WTC11 (cell line): ENCODE measurements at regions not wholly inside any gene's neighbourhood (a gene's known extent, or its start where the extent isn't known, plus 50 kb on each side); places are given as distances from the start of the nearest gene placed in this dataset.

Experiments used
- ATAC-seq: fragments of 200-7000 bp; cut with Tn5 transposase; 2 replicates; pipeline ENCODE4 v1.10.0; 2021; ENCODE audit warnings: mild to moderate bottlenecking, moderate library complexity
- CTCF ChIA-PET: fragments of 300-600 bp; sonication (Branson Sonifier 250); formaldehyde crosslinking; loops from one replicate; lab custom pipeline; 2021; ENCODE audit warnings: antibody characterized with exemption; lab: Charles Lee
- POLR2A ChIA-PET: fragments of 350-600 bp; sonication (Branson Sonifier 250); formaldehyde crosslinking; loops from one replicate; lab custom pipeline; 2021; ENCODE audit warnings: antibody characterized with exemption; lab: Charles Lee
- DNase-seq: peaks from one replicate; pipeline ENCODE4 v3.0.0; 2021; ENCODE audit warnings: low spot score
- H3K27ac Mint-ChIP-seq: 2 replicates; pipeline ENCODE4 v1.8.0; 2021; ENCODE audit warnings: mixed read lengths
- H3K27me3 Mint-ChIP-seq: 2 replicates; pipeline ENCODE4 v1.8.0; 2021; ENCODE audit warnings: low read depth, mild to moderate bottlenecking, moderate library complexity, mixed read lengths
- H3K36me3 Mint-ChIP-seq: 2 replicates; pipeline ENCODE4 v1.8.0; 2021; ENCODE audit warnings: mixed read lengths
- H3K4me1 Mint-ChIP-seq: 2 replicates; pipeline ENCODE4 v1.8.0; 2022; ENCODE audit warnings: mixed read lengths
- H3K4me3 Mint-ChIP-seq: 2 replicates; pipeline ENCODE4 v1.8.0; 2021; ENCODE audit warnings: mild to moderate bottlenecking, moderate library complexity, mixed read lengths
- H3K9me3 Mint-ChIP-seq: 2 replicates; pipeline ENCODE4 v1.8.0; 2021; ENCODE audit warnings: mixed read lengths
- FOXJ3 ChIP-seq: sonication (generic); formaldehyde crosslinking; IDR thresholded peaks from 2 replicates; pipeline ENCODE4 v1.9.0; 2021; ENCODE audit warnings: missing genetic modification reagents, mild to moderate bottlenecking, borderline replicate concordance
- GTF2I ChIP-seq: fragments of 250-450 bp; sonication (Bioruptor Pico); conservative IDR thresholded peaks from 2 replicates; pipeline ENCODE4 v1.4.0; 2021; ENCODE audit warnings: mild to moderate bottlenecking
- IRF2 ChIP-seq: sonication (generic); formaldehyde crosslinking; IDR thresholded peaks from 2 replicates; pipeline ENCODE4 v1.8.0; 2022; ENCODE audit warnings: low read depth, missing genetic modification reagents, borderline replicate concordance
- NFATC4 ChIP-seq: fragments of 250-450 bp; sonication (Bioruptor Pico); IDR thresholded peaks from 2 replicates; pipeline ENCODE4 v1.9.0; 2021; ENCODE audit warnings: mild to moderate bottlenecking
- NFYB ChIP-seq: sonication (generic); formaldehyde crosslinking; conservative IDR thresholded peaks from 2 replicates; pipeline ENCODE4 v1.8.0; 2022; ENCODE audit warnings: low read depth, missing genetic modification reagents
- NR1H2 ChIP-seq: sonication (generic); formaldehyde crosslinking; IDR thresholded peaks from 2 replicates; pipeline ENCODE4 v1.9.0; 2021; ENCODE audit warnings: mild to moderate bottlenecking, moderate library complexity, missing genetic modification reagents
- NR2C2 ChIP-seq: sonication (generic); formaldehyde crosslinking; IDR thresholded peaks from 2 replicates; pipeline ENCODE4 v1.8.0; 2022; ENCODE audit warnings: mild to moderate bottlenecking, missing genetic modification reagents
- NR3C1 ChIP-seq: sonication (generic); formaldehyde crosslinking; conservative IDR thresholded peaks from 2 replicates; pipeline ENCODE4 v1.8.1; 2023; ENCODE audit warnings: low read depth, mild to moderate bottlenecking, missing genetic modification reagents
- SMAD3 ChIP-seq: sonication (generic); formaldehyde crosslinking; IDR thresholded peaks from 2 replicates; pipeline ENCODE4 v1.8.0; 2022; ENCODE audit warnings: missing genetic modification reagents, mild to moderate bottlenecking, borderline replicate concordance
- SMAD4 ChIP-seq: sonication (generic); formaldehyde crosslinking; IDR thresholded peaks from 2 replicates; pipeline ENCODE4 v1.8.0; 2022; ENCODE audit warnings: mild to moderate bottlenecking, missing genetic modification reagents
- TCF7 ChIP-seq: sonication (generic); formaldehyde crosslinking; IDR thresholded peaks from 2 replicates; pipeline ENCODE4 v1.8.0; 2022; ENCODE audit warnings: mild to moderate bottlenecking, low read depth, missing genetic modification reagents, moderate library complexity
- TP53 ChIP-seq: sonication (generic); formaldehyde crosslinking; IDR thresholded peaks from 2 replicates; pipeline ENCODE4 v1.8.1; 2023; ENCODE audit warnings: mild to moderate bottlenecking, missing genetic modification reagents
- USF1 ChIP-seq: sonication (generic); formaldehyde crosslinking; IDR thresholded peaks from 2 replicates; pipeline ENCODE4 v1.8.0; 2022; ENCODE audit warnings: mild to moderate bottlenecking, missing genetic modification reagents
- ZNF396 ChIP-seq: fragments of 250-450 bp; sonication (Bioruptor Pico); IDR thresholded peaks from 2 replicates; pipeline ENCODE4 v1.8.0; 2021; ENCODE audit warnings: mild to moderate bottlenecking, moderate library complexity, borderline replicate concordance
- ZNF416 ChIP-seq: fragments of 250-450 bp; sonication (Bioruptor Pico); IDR thresholded peaks from 2 replicates; pipeline ENCODE4 v1.9.0; 2021; ENCODE audit warnings: mild to moderate bottlenecking, inconsistent platforms
- ZNF423 ChIP-seq: fragments of 250-450 bp; sonication (Bioruptor Pico); IDR thresholded peaks from 2 replicates; pipeline ENCODE4 v2.1.2; 2022; ENCODE audit warnings: mild to moderate bottlenecking, moderate library complexity
- TF ChIP-seq, protein P1 (sequence below): fragments of 250-450 bp; sonication (Bioruptor Pico); IDR thresholded peaks from 2 replicates; pipeline ENCODE4 v1.9.0; 2021; ENCODE audit warnings: moderate library complexity, mild to moderate bottlenecking, inconsistent platforms, borderline replicate concordance
- TF ChIP-seq, protein P2 (sequence below): fragments of 250-450 bp; sonication (Bioruptor Pico); IDR thresholded peaks from 2 replicates; pipeline ENCODE4 v1.9.0; 2021; ENCODE audit warnings: mild to moderate bottlenecking
- TF ChIP-seq, protein P3 (sequence below): sonication (generic); formaldehyde crosslinking; IDR thresholded peaks from 2 replicates; pipeline ENCODE4 v1.8.0; 2022; ENCODE audit warnings: mild to moderate bottlenecking, missing genetic modification reagents
- TF ChIP-seq, protein P4 (sequence below): sonication (generic); formaldehyde crosslinking; IDR thresholded peaks from 2 replicates; pipeline ENCODE4 v1.8.1; 2023; ENCODE audit warnings: mild to moderate bottlenecking, moderate library complexity, missing genetic modification reagents

- TF ChIP-seq, protein P1, sequence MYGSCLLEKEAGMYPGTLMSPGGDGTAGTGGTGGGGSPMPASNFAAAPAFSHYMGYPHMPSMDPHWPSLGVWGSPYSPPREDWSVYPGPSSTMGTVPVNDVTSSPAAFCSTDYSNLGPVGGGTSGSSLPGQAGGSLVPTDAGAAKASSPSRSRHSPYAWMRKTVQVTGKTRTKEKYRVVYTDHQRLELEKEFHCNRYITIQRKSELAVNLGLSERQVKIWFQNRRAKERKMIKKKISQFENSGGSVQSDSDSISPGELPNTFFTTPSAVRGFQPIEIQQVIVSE, result no peak
- TF ChIP-seq IRF2 (no peak), NFATC4 (no peak), SMAD4 (CRISPR knock-in tag) (no peak), USF1 (CRISPR knock-in tag) (no peak), SMAD3 (CRISPR knock-in tag) (no peak)
- TF ChIP-seq, protein P2, sequence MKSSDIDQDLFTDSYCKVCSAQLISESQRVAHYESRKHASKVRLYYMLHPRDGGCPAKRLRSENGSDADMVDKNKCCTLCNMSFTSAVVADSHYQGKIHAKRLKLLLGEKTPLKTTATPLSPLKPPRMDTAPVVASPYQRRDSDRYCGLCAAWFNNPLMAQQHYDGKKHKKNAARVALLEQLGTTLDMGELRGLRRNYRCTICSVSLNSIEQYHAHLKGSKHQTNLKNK (CRISPR knock-in tag), result no peak
- TF ChIP-seq, protein P3, sequence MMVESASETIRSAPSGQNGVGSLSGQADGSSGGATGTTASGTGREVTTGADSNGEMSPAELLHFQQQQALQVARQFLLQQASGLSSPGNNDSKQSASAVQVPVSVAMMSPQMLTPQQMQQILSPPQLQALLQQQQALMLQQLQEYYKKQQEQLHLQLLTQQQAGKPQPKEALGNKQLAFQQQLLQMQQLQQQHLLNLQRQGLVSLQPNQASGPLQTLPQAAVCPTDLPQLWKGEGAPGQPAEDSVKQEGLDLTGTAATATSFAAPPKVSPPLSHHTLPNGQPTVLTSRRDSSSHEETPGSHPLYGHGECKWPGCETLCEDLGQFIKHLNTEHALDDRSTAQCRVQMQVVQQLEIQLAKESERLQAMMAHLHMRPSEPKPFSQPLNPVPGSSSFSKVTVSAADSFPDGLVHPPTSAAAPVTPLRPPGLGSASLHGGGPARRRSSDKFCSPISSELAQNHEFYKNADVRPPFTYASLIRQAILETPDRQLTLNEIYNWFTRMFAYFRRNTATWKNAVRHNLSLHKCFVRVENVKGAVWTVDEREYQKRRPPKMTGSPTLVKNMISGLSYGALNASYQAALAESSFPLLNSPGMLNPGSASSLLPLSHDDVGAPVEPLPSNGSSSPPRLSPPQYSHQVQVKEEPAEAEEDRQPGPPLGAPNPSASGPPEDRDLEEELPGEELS, result no peak
These were observed 75.5 kb upstream of the RBM19 start (continued) for GRCh38 chr12:114041590-114041989.

- Mint-ChIP-seq H3K4me3 (no peak overlapping the region), H3K9me3 (peaks cover 13% of the 10 kb centered on the region), H3K4me1 (peaks cover 8% of the 10 kb centered on the region), H3K36me3 (no peaks in the 10 kb centered on the region), H3K27me3 (peaks cover 6% of the 10 kb centered on the region), H3K27ac (no peak overlapping the region)
- no peak for ATAC-seq
- DNase-seq, result no peak
- POLR2A ChIA-PET, result no interaction called here
- no peak for TF ChIP-seq NR2C2 (CRISPR knock-in tag)
- no peak for TF ChIP-seq NR1H2 (CRISPR knock-in tag)
- CTCF ChIA-PET, result no interaction called here
These were observed 75.0 kb upstream of the RBM19 start for GRCh38 chr12:114041136-114041535.

GRCh38 chr12:114038962-114039361 lies 72.8 kb upstream of the RBM19 start:
- no peak for DNase-seq
- ATAC-seq, result no peak
- ChIA-PET CTCF (no interaction called here), POLR2A (no interaction called here)
- no peaks in the 10 kb centered on the region for H3K36me3 Mint-ChIP-seq
- H3K4me3 Mint-ChIP-seq, result no peak overlapping the region
- H3K27ac Mint-ChIP-seq, result no peak overlapping the region
- peaks cover 18% of the 10 kb centered on the region for H3K9me3 Mint-ChIP-seq
- H3K4me1 Mint-ChIP-seq, result no peaks in the 10 kb centered on the region
- peaks cover 11% of the 10 kb centered on the region for H3K27me3 Mint-ChIP-seq
- TF ChIP-seq TP53 (no peak), NFYB (CRISPR knock-in tag) (no peak), ZNF396 (CRISPR knock-in tag) (no peak), NR3C1 (no peak), FOXJ3 (CRISPR knock-in tag) (no peak), ZNF423 (no peak), GTF2I (CRISPR knock-in tag) (no peak), NR1H2 (CRISPR knock-in tag) (no peak), ZNF416 (CRISPR knock-in tag) (no peak), TCF7 (no peak)
- TF ChIP-seq, protein P4, sequence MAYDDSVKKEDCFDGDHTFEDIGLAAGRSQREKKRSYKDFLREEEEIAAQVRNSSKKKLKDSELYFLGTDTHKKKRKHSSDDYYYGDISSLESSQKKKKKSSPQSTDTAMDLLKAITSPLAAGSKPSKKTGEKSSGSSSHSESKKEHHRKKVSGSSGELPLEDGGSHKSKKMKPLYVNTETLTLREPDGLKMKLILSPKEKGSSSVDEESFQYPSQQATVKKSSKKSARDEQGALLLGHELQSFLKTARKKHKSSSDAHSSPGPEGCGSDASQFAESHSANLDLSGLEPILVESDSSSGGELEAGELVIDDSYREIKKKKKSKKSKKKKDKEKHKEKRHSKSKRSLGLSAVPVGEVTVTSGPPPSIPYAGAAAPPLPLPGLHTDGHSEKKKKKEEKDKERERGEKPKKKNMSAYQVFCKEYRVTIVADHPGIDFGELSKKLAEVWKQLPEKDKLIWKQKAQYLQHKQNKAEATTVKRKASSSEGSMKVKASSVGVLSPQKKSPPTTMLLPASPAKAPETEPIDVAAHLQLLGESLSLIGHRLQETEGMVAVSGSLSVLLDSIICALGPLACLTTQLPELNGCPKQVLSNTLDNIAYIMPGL (CRISPR knock-in tag), result no peak
